WTC11 (cell line): ENCODE measurements at regions not wholly inside any gene's neighbourhood (a gene's known extent, or its start where the extent isn't known, plus 50 kb on each side); places are given as distances from the start of the nearest gene placed in this dataset.

ENCODE experiments used
- NFYB ChIP-seq: sonication (generic); formaldehyde crosslinking; conservative IDR thresholded peaks from 2 replicates; pipeline ENCODE4 v1.8.0; 2022; ENCODE audit warnings: low read depth, missing genetic modification reagents
- TF ChIP-seq, protein P1 (sequence below): sonication (generic); formaldehyde crosslinking; IDR thresholded peaks from 2 replicates; pipeline ENCODE4 v1.8.1; 2023; ENCODE audit warnings: mild to moderate bottlenecking, missing genetic modification reagents, moderate library complexity
- TF ChIP-seq, protein P2 (sequence below): fragments of 200-600 bp; IDR thresholded peaks from 2 replicates; pipeline ENCODE4 v1.8.0; 2022; ENCODE audit warnings: antibody characterized with exemption

DNA sequence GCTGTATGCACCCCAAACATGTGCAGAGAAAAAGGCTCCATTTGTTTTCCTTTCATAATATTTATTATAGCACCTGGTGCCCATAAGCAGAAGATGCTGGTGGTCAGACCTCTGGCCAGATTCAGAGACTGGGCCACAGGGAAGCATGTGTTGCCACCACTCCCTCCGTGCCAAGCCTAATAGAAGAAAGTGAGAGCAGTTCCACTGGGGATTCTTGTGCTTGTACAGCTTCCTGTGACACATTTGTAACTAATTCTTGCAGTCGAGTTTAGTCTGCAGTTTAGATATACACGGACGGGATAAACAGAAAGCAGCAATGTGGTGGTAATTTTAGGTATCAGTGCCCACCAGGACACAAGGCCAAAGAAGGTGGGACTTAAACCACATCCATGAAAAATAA is 135.4 kb upstream of the PIEZO2 start:
- TF ChIP-seq, protein P1, sequence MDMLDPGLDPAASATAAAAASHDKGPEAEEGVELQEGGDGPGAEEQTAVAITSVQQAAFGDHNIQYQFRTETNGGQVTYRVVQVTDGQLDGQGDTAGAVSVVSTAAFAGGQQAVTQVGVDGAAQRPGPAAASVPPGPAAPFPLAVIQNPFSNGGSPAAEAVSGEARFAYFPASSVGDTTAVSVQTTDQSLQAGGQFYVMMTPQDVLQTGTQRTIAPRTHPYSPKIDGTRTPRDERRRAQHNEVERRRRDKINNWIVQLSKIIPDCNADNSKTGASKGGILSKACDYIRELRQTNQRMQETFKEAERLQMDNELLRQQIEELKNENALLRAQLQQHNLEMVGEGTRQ (CRISPR knock-in tag), result no peak
- TF ChIP-seq, protein P2, sequence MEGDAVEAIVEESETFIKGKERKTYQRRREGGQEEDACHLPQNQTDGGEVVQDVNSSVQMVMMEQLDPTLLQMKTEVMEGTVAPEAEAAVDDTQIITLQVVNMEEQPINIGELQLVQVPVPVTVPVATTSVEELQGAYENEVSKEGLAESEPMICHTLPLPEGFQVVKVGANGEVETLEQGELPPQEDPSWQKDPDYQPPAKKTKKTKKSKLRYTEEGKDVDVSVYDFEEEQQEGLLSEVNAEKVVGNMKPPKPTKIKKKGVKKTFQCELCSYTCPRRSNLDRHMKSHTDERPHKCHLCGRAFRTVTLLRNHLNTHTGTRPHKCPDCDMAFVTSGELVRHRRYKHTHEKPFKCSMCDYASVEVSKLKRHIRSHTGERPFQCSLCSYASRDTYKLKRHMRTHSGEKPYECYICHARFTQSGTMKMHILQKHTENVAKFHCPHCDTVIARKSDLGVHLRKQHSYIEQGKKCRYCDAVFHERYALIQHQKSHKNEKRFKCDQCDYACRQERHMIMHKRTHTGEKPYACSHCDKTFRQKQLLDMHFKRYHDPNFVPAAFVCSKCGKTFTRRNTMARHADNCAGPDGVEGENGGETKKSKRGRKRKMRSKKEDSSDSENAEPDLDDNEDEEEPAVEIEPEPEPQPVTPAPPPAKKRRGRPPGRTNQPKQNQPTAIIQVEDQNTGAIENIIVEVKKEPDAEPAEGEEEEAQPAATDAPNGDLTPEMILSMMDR, result no peak
- TF ChIP-seq NFYB, result no peak
